ENCODE measurements at regions not wholly inside any gene's neighbourhood (a gene's known extent, or its start where the extent isn't known, plus 50 kb on each side); places are given as distances from the start of the nearest gene placed in this dataset.
"Not testable (repeated sequence)": the region's sequence is repeated elsewhere in the genome, so short reads cannot be mapped to it uniquely, and the experiment has no call there.

DNA sequence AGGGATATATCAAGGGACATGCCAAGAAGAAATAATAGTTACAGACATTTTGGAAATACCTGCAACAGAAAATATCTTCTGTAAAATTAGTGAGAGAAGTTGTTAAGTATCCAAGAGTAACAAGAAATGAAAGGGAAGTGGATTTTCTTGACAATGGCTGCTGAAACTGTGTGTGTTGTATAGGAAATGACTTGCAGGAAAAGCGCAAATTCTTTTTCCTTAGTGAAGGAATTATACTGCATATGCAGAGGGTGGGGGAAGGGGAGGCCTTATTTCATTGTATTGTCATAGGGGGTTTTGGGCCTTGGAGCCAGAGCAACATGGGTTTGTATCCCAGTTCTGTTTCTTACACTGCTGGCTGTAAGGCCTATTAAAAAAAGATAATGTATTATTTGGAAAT is 84.4 kb upstream of the DDHD1 start:
- DNase-seq: no peak

DNA sequence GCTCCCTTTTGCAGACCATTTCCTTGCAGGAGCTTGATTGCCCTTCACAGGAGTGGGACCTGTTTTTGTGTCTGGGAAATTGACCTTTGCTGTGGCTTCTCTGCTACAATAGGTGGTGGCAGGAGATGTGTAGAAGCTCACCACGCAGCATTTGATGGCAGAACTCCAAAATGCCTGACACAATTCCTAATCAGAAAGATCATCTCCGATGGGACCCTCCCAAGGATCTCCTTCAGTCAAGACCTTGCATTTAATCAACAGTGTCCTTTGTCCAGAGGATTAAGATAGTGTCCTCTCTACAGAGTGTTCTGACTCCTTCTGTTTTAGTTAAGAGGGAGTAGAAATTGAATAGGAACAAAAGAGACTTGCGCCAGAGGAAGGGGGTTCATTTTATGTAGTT is 83.6 kb upstream of the DDHD1 start:
- DNase-seq: no peak

- no peak for DNase-seq
These were observed 78.0 kb upstream of the DDHD1 start for GRCh38 chr14:53231171-53231570.

DNA sequence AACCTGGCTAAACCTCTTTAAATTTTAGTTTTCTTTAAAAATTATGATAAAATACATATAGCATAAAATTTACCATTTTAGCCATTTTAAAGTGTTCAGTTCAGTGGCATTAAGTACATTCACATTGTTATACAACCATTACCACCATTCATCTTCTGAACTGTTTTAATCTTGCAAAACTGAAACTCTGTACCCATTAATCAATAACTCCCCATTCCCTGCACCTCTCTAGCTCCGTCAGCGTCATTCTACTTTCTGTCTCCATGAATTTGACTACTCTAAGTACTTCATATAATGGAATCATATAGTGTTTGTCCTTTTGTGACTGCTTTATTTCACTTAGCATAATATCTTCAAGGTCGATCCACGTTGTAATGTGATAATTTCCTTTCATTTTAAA is 75.8 kb upstream of the DDHD1 start:
- no peak for DNase-seq

GRCh38 chr14:53227154-53227718 is 74.1 kb upstream of the DDHD1 start:
- DNase-seq: no peak

DNA sequence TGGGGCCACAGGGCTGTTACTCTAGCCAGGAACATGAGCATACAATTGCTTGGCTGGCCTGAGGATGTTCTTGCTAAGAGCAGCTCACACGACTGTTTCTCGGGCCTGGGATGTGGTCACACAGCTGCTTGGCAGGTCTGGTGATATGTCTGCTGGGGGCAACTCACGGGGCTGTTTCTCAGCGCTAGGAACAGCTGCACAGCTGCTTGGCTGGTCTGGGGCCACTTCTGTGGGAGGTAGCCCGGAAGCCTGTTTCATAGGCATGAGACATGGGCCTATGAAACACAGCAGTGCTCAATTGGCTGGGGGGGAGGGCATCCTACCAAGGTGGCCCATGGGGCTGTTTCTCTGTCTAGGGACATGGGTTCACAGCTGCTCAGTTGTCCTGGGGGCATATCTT is 73.4 kb upstream of the DDHD1 start:
- DNase-seq: no peak

DNA sequence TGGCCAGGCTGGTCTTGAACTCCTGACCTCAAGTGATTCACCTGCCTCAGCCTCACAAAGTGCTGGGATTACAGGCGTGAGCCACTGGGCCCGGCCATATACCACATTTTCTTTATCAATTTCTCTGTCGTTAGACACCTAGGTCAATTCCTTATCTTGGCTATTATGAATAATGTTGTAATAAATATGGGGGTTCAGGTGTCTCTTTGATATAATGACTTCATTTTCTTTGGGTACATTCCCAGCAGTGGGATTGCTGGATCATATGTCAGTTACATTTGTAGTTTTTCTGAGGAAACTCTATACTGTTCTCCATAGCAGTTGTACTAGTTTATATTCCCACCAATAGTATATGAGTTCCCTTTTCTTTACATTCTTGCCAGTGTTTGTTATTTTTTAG is 67.8 kb upstream of the DDHD1 start:
- no peak for DNase-seq

GRCh38 chr14:53218161-53218560 is 65.0 kb upstream of the DDHD1 start:
- no peak for DNase-seq

DNA sequence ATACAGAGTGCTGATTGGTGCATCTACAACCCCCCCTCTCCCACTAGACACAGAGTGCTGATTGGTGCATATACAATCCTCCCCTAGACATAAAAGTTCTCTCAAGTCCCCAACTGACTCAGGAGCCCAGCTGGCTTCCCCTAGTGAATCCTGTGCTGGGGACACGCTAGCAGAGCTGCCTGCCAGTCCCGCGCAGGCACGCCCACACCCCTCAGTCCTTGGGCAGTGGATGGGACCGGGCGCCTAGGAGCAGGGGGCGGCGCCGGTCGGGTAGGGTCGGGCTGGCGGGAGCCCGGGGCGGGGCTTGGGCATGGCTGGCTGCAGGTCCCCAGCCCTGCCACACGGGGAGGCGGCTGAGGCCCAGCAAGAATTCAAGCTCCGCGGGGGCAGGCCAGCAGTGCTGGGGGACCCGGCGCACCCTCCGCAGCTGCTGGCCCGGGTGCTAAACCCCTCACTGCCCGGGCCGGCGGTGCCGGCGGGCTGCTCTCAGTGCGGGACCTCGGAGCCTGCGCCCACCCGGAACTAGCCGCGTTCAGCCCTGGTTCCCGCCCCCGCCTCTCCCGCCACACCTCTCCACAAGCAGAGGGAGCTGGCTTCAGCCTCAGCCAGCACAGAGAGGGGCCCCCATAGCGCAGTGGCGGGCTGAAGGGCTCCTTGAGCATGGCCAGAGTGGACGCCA is 64.3 kb upstream of the DDHD1 start:
- peak; percentile 74 for DNase-seq

DNA sequence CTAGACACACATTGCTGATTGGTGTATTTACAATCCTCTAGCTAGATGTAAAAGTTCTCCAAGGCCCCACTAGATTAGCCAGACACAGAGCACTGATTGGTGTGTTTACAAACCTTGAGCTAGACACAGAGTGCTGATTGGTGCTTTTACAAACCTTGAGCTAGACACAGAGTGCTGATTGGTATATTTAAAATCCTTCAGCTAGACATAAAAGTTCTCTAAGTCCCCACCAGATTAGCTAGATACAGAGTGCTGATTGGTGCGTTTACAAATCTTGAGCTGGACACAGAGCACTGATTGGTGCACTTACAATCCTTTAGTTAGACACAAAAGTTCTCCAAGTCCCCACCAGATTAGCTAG is 63.8 kb upstream of the DDHD1 start:
- not testable (repeated sequence) for DNase-seq

GRCh38 chr14:53216478-53216877 is 63.4 kb upstream of the DDHD1 start:
- DNase-seq: not testable (repeated sequence)

GRCh38 chr14:53215101-53215500 is 62.0 kb upstream of the DDHD1 start:
- no peak for DNase-seq

DNA sequence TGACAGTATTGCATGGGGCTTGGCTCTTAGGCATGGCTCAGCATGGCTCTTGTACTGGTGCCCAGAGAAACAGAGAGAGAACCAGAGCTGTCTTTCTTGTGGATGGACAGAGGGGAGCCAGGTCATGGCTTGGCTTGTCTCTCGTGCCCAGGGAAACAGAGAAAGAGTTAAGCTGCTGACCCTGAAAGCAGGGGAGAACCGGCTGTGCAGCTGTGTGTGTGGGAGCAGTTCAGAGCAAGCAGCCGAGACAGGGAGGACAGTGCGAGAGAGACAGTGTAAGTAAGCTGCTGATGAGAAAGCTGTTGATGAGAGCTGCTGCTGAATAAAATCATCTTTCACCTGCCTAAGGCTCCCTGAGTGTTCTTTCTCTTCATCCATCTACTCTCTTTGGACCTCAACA is 61.3 kb upstream of the DDHD1 start:
- DNase-seq: no peak

GRCh38 chr14:53213761-53214160 is 60.6 kb upstream of the DDHD1 start:
- no peak for DNase-seq

- DNase-seq: no peak
These were observed 56.2 kb upstream of the DDHD1 start for GRCh38 chr14:53209370-53209769.
